ENCODE measurements at regions not wholly inside any gene's neighbourhood (a gene's known extent, or its start where the extent isn't known, plus 50 kb on each side); places are given as distances from the start of the nearest gene placed in this dataset.

DNA sequence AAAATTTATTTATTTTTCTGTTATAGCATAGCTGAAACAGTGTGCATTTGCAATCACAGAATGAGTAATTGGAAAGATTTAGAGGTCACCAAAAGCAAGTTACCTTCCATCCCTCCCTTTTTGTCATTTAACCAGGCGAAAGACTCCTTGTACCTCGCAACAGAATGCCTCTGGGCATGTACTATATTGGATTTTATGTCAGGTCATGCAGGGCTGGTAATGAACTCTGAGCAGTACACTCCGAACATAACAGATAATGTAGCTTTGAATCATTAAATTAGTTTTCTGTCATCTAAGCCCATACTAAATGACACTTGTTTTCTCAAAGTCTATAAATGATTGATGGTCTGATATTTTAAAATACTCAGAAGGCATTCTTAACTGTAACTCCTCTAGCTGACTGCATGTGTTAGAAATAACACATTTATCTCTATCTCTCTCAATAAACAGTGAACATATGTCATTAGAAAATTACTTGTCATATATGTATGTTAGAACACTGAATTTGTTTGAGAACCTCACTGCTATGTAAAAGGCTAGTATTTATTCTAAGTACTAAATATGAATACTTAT lies 541.2 kb downstream of the CDH10 start:
- TF ChIP-seq CTCF (IDR thresholded peaks at IDR 0.05) (no peak), POLR2A (IDR thresholded peaks at IDR 0.05) (no peak)
